Activated naive CD8-positive, alpha-beta T cell treated with anti-CD3 and anti-CD28 coated beads, Interleukin-2, amount 10 ng/mL, durations not matched to agents 7 days and 5 days (primary cell): ENCODE measurements at regions not wholly inside any gene's neighbourhood (a gene's known extent, or its start where the extent isn't known, plus 50 kb on each side); places are given as distances from the start of the nearest gene placed in this dataset.
"Not testable (repeated sequence)": the region's sequence is repeated elsewhere in the genome, so short reads cannot be mapped to it uniquely, and the experiment has no call there.

Experiments
- ATAC-seq: fragments of 150-1000 bp; cut with Tn5 transposase; one replicate; pipeline ENCODE4 v1.10.0; 2021; ENCODE audit warnings: low read depth, moderate library complexity
- POLR2A ChIA-PET: fragments of 350-600 bp; sonication (Branson Sonifier 250); formaldehyde crosslinking; loops from one replicate; lab custom pipeline; 2021; ENCODE audit warnings: antibody characterized with exemption; lab: Charles Lee
- DNase-seq: peaks from one replicate; pipeline ENCODE4 v3.0.0; 2021
- H3K27ac Mint-ChIP-seq: one replicate; pipeline ENCODE4 v1.8.0; 2022; ENCODE audit warnings: mild to moderate bottlenecking, mixed read lengths
- H3K27me3 Mint-ChIP-seq: one replicate; pipeline ENCODE4 v1.8.0; 2022; ENCODE audit warnings: mild to moderate bottlenecking, moderate library complexity, mixed read lengths
- H3K36me3 Mint-ChIP-seq: one replicate; pipeline ENCODE4 v1.8.0; 2021; ENCODE audit warnings: mild to moderate bottlenecking, mixed read lengths
- H3K4me1 Mint-ChIP-seq: one replicate; pipeline ENCODE4 v1.8.0; 2021; ENCODE audit warnings: mixed read lengths
- H3K4me3 Mint-ChIP-seq: one replicate; pipeline ENCODE4 v1.8.0; 2022; ENCODE audit warnings: mild to moderate bottlenecking, moderate library complexity, mixed read lengths
- H3K9me3 Mint-ChIP-seq: one replicate; pipeline ENCODE4 v1.8.0; 2021; ENCODE audit warnings: mixed read lengths

- Mint-ChIP-seq H3K9me3 (no peaks in the 10 kb centered on the region), H3K4me1 (no peaks in the 10 kb centered on the region), H3K27me3 (no peaks in the 10 kb centered on the region), H3K36me3 (no peaks in the 10 kb centered on the region), H3K4me3 (no peak overlapping the region), H3K27ac (no peak overlapping the region)
- DNase-seq (no peak), ATAC-seq (no peak)
- POLR2A ChIA-PET = no interaction called here
Observed at GRCh38 chrX:27251369-27251768, 211.8 kb downstream of the PPP4R3C start.

GRCh38 chrX:27242581-27242980 lies 220.6 kb downstream of the PPP4R3C start:
- POLR2A ChIA-PET = no interaction called here
- no peak for ATAC-seq
- no peaks in the 10 kb centered on the region for H3K27me3 Mint-ChIP-seq
- H3K36me3 Mint-ChIP-seq = no peaks in the 10 kb centered on the region
- peaks cover 1% of the 10 kb centered on the region for H3K9me3 Mint-ChIP-seq
- no peak overlapping the region for H3K4me3 Mint-ChIP-seq
- DNase-seq = no peak
- H3K4me1 Mint-ChIP-seq = no peaks in the 10 kb centered on the region
- H3K27ac Mint-ChIP-seq = no peak overlapping the region

GRCh38 chrX:27241981-27242380 lies 221.2 kb downstream of the PPP4R3C start:
- DNase-seq (no peak), ATAC-seq (no peak)
- H3K27me3 Mint-ChIP-seq = no peaks in the 10 kb centered on the region
- no peak overlapping the region for H3K27ac Mint-ChIP-seq
- H3K9me3 Mint-ChIP-seq = peaks cover 1% of the 10 kb centered on the region
- POLR2A ChIA-PET = no interaction called here
- no peak overlapping the region for H3K4me3 Mint-ChIP-seq
- H3K36me3 Mint-ChIP-seq = no peaks in the 10 kb centered on the region
- H3K4me1 Mint-ChIP-seq = no peaks in the 10 kb centered on the region

- ATAC-seq, H3K4me1 Mint-ChIP-seq, H3K4me3 Mint-ChIP-seq, H3K27ac Mint-ChIP-seq, POLR2A ChIA-PET, H3K27me3 Mint-ChIP-seq, DNase-seq, H3K9me3 Mint-ChIP-seq, H3K36me3 Mint-ChIP-seq: not testable (repeated sequence)
Observed at GRCh38 chrX:27240042-27240441, 223.1 kb downstream of the PPP4R3C start.

GRCh38 chrX:27236681-27237080 lies 226.5 kb downstream of the PPP4R3C start:
- Mint-ChIP-seq H3K36me3 (no peaks in the 10 kb centered on the region), H3K27ac (no peak overlapping the region), H3K4me3 (no peak overlapping the region), H3K9me3 (no peaks in the 10 kb centered on the region), H3K4me1 (no peaks in the 10 kb centered on the region), H3K27me3 (no peaks in the 10 kb centered on the region)
- POLR2A ChIA-PET = no interaction called here
- DNase-seq (no peak), ATAC-seq (no peak)

- no peaks in the 10 kb centered on the region for H3K4me1 Mint-ChIP-seq
- no peak overlapping the region for H3K4me3 Mint-ChIP-seq
- DNase-seq = no peak
- no peaks in the 10 kb centered on the region for H3K9me3 Mint-ChIP-seq
- POLR2A ChIA-PET = no interaction called here
- no peak for ATAC-seq
- no peaks in the 10 kb centered on the region for H3K36me3 Mint-ChIP-seq
- H3K27ac Mint-ChIP-seq = no peak overlapping the region
- H3K27me3 Mint-ChIP-seq = no peaks in the 10 kb centered on the region
Observed at GRCh38 chrX:27229721-27230120, 233.4 kb downstream of the PPP4R3C start.

- Mint-ChIP-seq H3K4me3 (no peak overlapping the region), H3K36me3 (no peaks in the 10 kb centered on the region), H3K27me3 (no peaks in the 10 kb centered on the region), H3K9me3 (peaks cover 4% of the 10 kb centered on the region), H3K27ac (no peak overlapping the region), H3K4me1 (no peaks in the 10 kb centered on the region)
- ATAC-seq = no peak
- DNase-seq = no peak
- POLR2A ChIA-PET = no interaction called here
Observed at GRCh38 chrX:27222661-27223060, 240.5 kb downstream of the PPP4R3C start.

GRCh38 chrX:27186671-27187070 lies 276.5 kb downstream of the PPP4R3C start:
- POLR2A ChIA-PET = no interaction called here
- Mint-ChIP-seq H3K9me3 (no peaks in the 10 kb centered on the region), H3K27me3 (peaks cover 1% of the 10 kb centered on the region), H3K4me1 (no peaks in the 10 kb centered on the region), H3K4me3 (no peak overlapping the region), H3K36me3 (no peaks in the 10 kb centered on the region), H3K27ac (no peak overlapping the region)
- no peak for ATAC-seq
- DNase-seq = no peak

- Mint-ChIP-seq H3K4me1 (no peaks in the 10 kb centered on the region), H3K4me3 (no peak overlapping the region), H3K9me3 (peaks cover 2% of the 10 kb centered on the region), H3K36me3 (no peaks in the 10 kb centered on the region), H3K27me3 (no peaks in the 10 kb centered on the region), H3K27ac (no peak overlapping the region)
- ATAC-seq (no peak), DNase-seq (no peak)
- POLR2A ChIA-PET = no interaction called here
Observed at GRCh38 chrX:27163236-27163635, 299.9 kb downstream of the PPP4R3C start.

GRCh38 chrX:27162496-27162895 lies 300.6 kb downstream of the PPP4R3C start:
- H3K4me3 Mint-ChIP-seq = no peak overlapping the region
- H3K4me1 Mint-ChIP-seq = no peaks in the 10 kb centered on the region
- H3K9me3 Mint-ChIP-seq = peaks cover 2% of the 10 kb centered on the region
- DNase-seq = no peak
- H3K36me3 Mint-ChIP-seq = no peaks in the 10 kb centered on the region
- no peak for ATAC-seq
- H3K27me3 Mint-ChIP-seq = no peaks in the 10 kb centered on the region
- POLR2A ChIA-PET = no interaction called here
- no peak overlapping the region for H3K27ac Mint-ChIP-seq

GRCh38 chrX:27156921-27157320 lies 306.2 kb downstream of the PPP4R3C start:
- ATAC-seq, H3K36me3 Mint-ChIP-seq, H3K27me3 Mint-ChIP-seq, H3K4me3 Mint-ChIP-seq, POLR2A ChIA-PET, H3K4me1 Mint-ChIP-seq, H3K27ac Mint-ChIP-seq, H3K9me3 Mint-ChIP-seq, DNase-seq: not testable (repeated sequence)

- Mint-ChIP-seq H3K4me3 (no peak overlapping the region), H3K27ac (no peak overlapping the region), H3K36me3 (no peaks in the 10 kb centered on the region), H3K4me1 (no peaks in the 10 kb centered on the region), H3K9me3 (peaks cover 1% of the 10 kb centered on the region), H3K27me3 (no peaks in the 10 kb centered on the region)
- DNase-seq = no peak
- POLR2A ChIA-PET = no interaction called here
- ATAC-seq = no peak
Observed at GRCh38 chrX:27136325-27136724, 326.8 kb downstream of the PPP4R3C start.

GRCh38 chrX:27132862-27133261 lies 330.3 kb downstream of the PPP4R3C start:
- Mint-ChIP-seq H3K36me3 (no peaks in the 10 kb centered on the region), H3K9me3 (peaks cover 3% of the 10 kb centered on the region)
- POLR2A ChIA-PET = no interaction called here

GRCh38 chrX:27087176-27087575 lies 376.0 kb downstream of the PPP4R3C start:
- ATAC-seq, H3K4me1 Mint-ChIP-seq, DNase-seq, H3K9me3 Mint-ChIP-seq, H3K36me3 Mint-ChIP-seq, H3K4me3 Mint-ChIP-seq, POLR2A ChIA-PET, H3K27ac Mint-ChIP-seq, H3K27me3 Mint-ChIP-seq: not testable (repeated sequence)

More at GRCh38 chrX:27132862-27133261, 330.3 kb downstream of the PPP4R3C start:
- Mint-ChIP-seq H3K4me3 (no peak overlapping the region), H3K4me1 (no peaks in the 10 kb centered on the region), H3K27ac (no peak overlapping the region), H3K27me3 (no peaks in the 10 kb centered on the region)
- no peak for ATAC-seq
- no peak for DNase-seq

GRCh38 chrX:27086237-27086636 lies 376.9 kb downstream of the PPP4R3C start:
- Mint-ChIP-seq H3K4me3 (no peak overlapping the region), H3K4me1 (no peaks in the 10 kb centered on the region), H3K36me3 (no peaks in the 10 kb centered on the region), H3K27ac (no peak overlapping the region), H3K27me3 (no peaks in the 10 kb centered on the region), H3K9me3 (no peaks in the 10 kb centered on the region)
- DNase-seq (no peak), ATAC-seq (no peak)
- POLR2A ChIA-PET = no interaction called here
